T-cell (primary cell): ENCODE measurements at regions not wholly inside any gene's neighbourhood (a gene's known extent, or its start where the extent isn't known, plus 50 kb on each side); places are given as distances from the start of the nearest gene placed in this dataset.

Experiments
- ATAC-seq, 4 experiments: fragments of 200-7000 bp in 3 of 4; fragments of 150-1000 bp in 1 of 4; cut with Tn5 transposase; replicated peaks in 1 of 4; 1 replicate in 3 of 4; 2 replicates in 1 of 4; pipeline ENCODE4 v1.10.0; 2021; ENCODE audit warnings: moderate library complexity in 3 of 4, mild to moderate bottlenecking in 2 of 4, moderate number of reproducible peaks in 1 of 4
- CTCF ChIA-PET, 2 donors: fragments of 300-600 bp; sonication (Branson Sonifier 250); formaldehyde crosslinking; loops; one replicate each; lab custom pipeline; 2022; ENCODE audit warnings: antibody characterized with exemption in 2 of 2; lab: Charles Lee
- POLR2A ChIA-PET, 2 donors: fragments of 300-600 bp; sonication (Branson Sonifier 250); formaldehyde crosslinking; loops; one replicate each; lab custom pipeline; 2022; ENCODE audit warnings: antibody characterized with exemption in 2 of 2; lab: Charles Lee
- DNase-seq, 35 experiments: peaks; one replicate each; pipeline versions ENCODE4 v3.0.0 to v3.0.0-alpha.2; 2013 to 2023
- H3K27ac ChIP-seq: one replicate; pipeline ENCODE4 v1.5.1; 2013; ENCODE audit warnings: low read length
- H3K27me3 ChIP-seq, 2 experiments: replicated peaks in 1 of 2; 1 replicate in 1 of 2; 2 replicates in 1 of 2; pipeline versions ENCODE4 v1.6.1 to v1.7.0; 2013; ENCODE audit warnings: low read length in 1 of 2, mixed read lengths in 1 of 2; ENCODE audit not compliant: control insufficient read depth in 2 of 2, insufficient read depth in 2 of 2; ENCODE audit errors: extremely low read depth in 1 of 2
- H3K36me3 ChIP-seq, 2 donors: 1 replicate in 1 of 2; 2 replicates in 1 of 2; pipeline versions ENCODE4 v1.6.1 to v1.7.0; 2013; ENCODE audit warnings: low read length in 1 of 2; ENCODE audit not compliant: control insufficient read depth in 2 of 2, insufficient read depth in 1 of 2; ENCODE audit errors: extremely low read depth in 1 of 2
- H3K4me1 ChIP-seq, 2 experiments: 1 replicate in 1 of 2; 2 replicates in 1 of 2; pipeline versions ENCODE4 v1.6.1 to v1.7.0; 2013; ENCODE audit warnings: low read length in 2 of 2, mixed read lengths in 1 of 2; ENCODE audit not compliant: insufficient read depth in 2 of 2, control insufficient read depth in 1 of 2; ENCODE audit errors: extremely low read depth in 1 of 2
- H3K4me3 ChIP-seq, 2 donors: 1 replicate in 1 of 2; 2 replicates in 1 of 2; pipeline versions ENCODE4 v1.5.1 to v1.7.0; 2013; ENCODE audit warnings: mild to moderate bottlenecking in 2 of 2, low read length in 1 of 2, moderate library complexity in 1 of 2; ENCODE audit not compliant: control insufficient read depth in 1 of 2; ENCODE audit errors: extremely low read depth in 1 of 2
- H3K9me3 ChIP-seq: 2 replicates; pipeline ENCODE4 v1.7.0; 2013
- H3K27ac Mint-ChIP-seq, 2 donors: one replicate each; pipeline ENCODE4 v1.8.0; 2020 to 2021; ENCODE audit warnings: mild to moderate bottlenecking in 2 of 2, mixed read lengths in 2 of 2
- H3K27me3 Mint-ChIP-seq, 2 donors: one replicate each; pipeline ENCODE4 v1.8.0; 2021 to 2022; ENCODE audit warnings: mixed read lengths in 2 of 2
- H3K36me3 Mint-ChIP-seq: one replicate; pipeline ENCODE4 v1.8.0; 2021; ENCODE audit warnings: mixed read lengths
- H3K4me1 Mint-ChIP-seq, 3 donors: one replicate each; pipeline ENCODE4 v1.8.0; 2020 to 2022; ENCODE audit warnings: mixed read lengths in 3 of 3, mild to moderate bottlenecking in 1 of 3
- H3K4me3 Mint-ChIP-seq, 3 donors: one replicate each; pipeline ENCODE4 v1.8.0; 2020 to 2022; ENCODE audit warnings: mild to moderate bottlenecking in 3 of 3, mixed read lengths in 3 of 3, moderate library complexity in 3 of 3
- H3K9me3 Mint-ChIP-seq, 3 donors: one replicate each; pipeline ENCODE4 v1.8.0; 2020 to 2022; ENCODE audit warnings: mixed read lengths in 3 of 3
- WGBS: methylation state at CpG from one replicate; pipeline ENCODE4 v1.1.5; 2013; ENCODE audit warnings: missing lambda C conversion rate; ENCODE audit not compliant: insufficient coverage; 5-methylcytosine and 5-hydroxymethylcytosine counted together

DNA sequence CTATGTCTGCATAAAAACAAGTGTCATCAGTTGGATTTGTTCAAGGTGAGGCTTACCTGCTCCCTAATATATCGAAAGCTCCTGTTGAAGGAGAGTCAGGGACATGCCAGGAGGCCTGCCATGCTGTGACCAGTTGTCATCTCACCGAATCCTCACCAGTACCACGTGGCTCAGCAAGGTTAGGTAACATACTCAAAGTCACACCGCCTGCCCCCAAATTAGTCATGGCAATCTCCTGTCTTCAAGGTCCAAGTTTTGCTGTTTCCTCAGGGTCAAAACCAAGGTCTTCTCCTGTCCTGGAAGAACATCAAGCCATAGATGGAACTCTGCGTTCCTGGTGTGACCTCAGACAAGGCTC lies 67.8 kb downstream of the IGLL1 start:
- Histone ChIP-seq H3K27me3 (peaks cover 0 to 21% of the 10 kb centered on the region in 2 experiments), H3K4me3 (no peak overlapping the region), H3K9me3 (no peaks in the 10 kb centered on the region), H3K27ac (no peak overlapping the region), H3K36me3 (no peaks in the 10 kb centered on the region), H3K4me1 (no peaks in the 10 kb centered on the region)
- DNase-seq (no peak), ATAC-seq (no peak)
- Mint-ChIP-seq H3K4me1 (no peaks in the 10 kb centered on the region), H3K27me3 (peaks cover under 1% of the 10 kb centered on the region in 2 donors), H3K27ac (no peak overlapping the region), H3K36me3 (no peaks in the 10 kb centered on the region), H3K9me3 (no peaks in the 10 kb centered on the region), H3K4me3 (no peak overlapping the region)
- WGBS, result 82% methylated on average over 5 of the region's 5 CpGs
- CTCF ChIA-PET, result no interaction called here
- POLR2A ChIA-PET, result interaction anchor here in 1 of 2 donors (0.5 kb wide), 1 partner anchor 314 kb away, joined by 3 read pairs; no protein-coding TSS in a partner anchor

DNA sequence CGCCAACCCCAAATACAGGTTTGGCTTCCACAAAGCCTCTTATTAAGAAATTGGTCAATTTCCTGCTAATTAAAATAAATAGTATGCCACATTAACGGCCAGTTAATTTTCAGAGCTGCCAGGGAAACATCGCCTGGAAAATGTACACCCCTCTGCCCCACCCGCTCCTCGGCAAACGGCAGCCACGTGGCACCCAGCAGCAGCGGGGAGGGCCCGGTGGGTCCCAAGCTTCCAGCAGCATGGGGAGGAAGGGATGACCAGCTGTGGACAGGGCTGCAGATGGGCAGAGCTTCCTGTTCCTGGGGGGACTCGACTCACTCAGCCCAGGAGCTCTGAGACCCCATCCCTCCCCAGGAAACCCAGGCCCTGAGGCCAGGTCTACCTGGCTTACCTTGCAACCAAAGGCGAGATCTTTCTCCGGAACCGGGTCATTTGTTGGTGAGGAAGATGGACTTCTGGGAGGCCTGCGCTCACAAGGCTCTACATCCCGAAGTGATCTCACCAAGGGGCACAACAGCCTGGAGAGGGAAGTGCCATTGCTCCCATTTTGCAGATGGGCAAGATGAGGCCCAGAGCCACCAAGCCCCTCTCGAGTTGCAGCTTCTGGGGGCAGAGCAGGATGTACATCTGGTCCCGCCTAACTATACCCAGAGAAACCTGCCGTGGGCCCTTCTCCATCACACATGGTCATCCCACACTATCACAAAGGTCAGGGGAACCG lies 68.3 kb downstream of the IGLL1 start:
- Histone ChIP-seq H3K27me3 (peaks cover 0 to 25% of the 10 kb centered on the region in 2 experiments), H3K4me1 (no peaks in the 10 kb centered on the region), H3K36me3 (no peaks in the 10 kb centered on the region), H3K27ac (no peak overlapping the region), H3K9me3 (no peaks in the 10 kb centered on the region), H3K4me3 (no peak overlapping the region)
- ATAC-seq (no peak), DNase-seq (no peak)
- Mint-ChIP-seq H3K27me3 (peaks cover 0 to 4% of the 10 kb centered on the region in 2 donors), H3K9me3 (no peaks in the 10 kb centered on the region), H3K4me1 (no peaks in the 10 kb centered on the region), H3K4me3 (no peak overlapping the region), H3K27ac (no peak overlapping the region), H3K36me3 (no peaks in the 10 kb centered on the region)
- POLR2A ChIA-PET, result interaction anchor here in 1 of 2 donors (0.5 kb wide), 1 partner anchor 313 kb away, joined by 3 read pairs; no protein-coding TSS in a partner anchor
- 66% methylated on average over 6 of the region's 19 CpGs for WGBS
- CTCF ChIA-PET, result no interaction called here

DNA sequence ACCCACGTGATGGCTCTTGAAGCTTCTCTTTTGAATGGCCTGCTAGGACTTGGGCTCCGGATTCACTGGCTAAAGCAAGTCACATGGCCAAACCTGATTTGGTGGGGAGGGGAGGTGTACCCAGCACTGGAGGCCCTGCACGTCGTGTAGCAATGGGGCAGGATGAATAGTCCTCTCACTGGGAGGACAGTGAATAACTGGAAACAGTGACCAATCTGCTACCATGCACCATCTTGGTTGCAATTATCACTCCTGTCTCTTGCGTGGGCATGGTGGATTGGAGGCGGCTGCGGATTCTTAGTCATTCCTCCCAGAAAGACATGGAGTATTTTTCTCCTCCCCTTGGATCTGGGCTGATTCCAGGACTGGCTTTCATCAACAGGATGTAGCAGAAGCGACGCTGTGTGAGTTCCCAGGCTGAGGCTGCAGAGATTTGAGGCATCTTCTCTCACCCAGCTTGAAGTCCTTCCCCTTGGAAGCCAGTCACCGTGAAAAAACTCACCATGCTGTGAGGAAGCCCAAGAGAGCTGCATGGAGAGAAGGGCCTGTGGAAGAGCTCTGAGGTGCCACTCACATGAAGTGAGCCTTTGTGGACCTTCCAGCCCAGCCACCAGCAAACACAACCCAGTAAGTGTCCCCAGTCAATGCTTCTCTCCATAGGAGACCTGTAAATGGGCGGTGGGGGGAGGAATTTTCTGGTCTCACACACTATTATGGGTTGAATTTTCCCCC lies 70.4 kb downstream of the IGLL1 start:
- H3K4me1 Mint-ChIP-seq, result no peaks in the 10 kb centered on the region

DNA sequence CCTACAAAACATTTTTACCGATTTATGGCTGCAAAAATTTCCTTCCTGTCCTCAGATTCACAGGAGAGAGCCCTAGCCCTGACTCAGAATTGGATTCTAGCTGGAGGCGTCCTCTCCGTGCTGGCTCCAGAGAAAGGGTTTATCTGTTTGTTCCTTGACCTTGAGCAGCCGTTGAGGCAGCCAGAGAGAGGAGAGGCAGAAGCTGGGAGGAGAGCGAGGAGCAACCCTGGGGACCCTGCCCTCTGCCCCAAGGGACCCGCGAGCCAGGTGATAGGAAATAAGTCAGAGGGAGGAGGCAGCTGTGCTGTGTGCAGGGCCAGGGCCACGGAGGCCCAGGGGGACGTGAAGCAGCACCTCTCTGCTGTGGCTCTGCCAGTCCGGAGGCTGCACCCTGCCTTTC lies 75.6 kb downstream of the IGLL1 start:
- DNase-seq (no peak), ATAC-seq (no peak)
- peaks cover 0 to 28% of the 10 kb centered on the region in 2 experiments for H3K27me3 ChIP-seq
- no peaks in the 10 kb centered on the region for H3K36me3 Mint-ChIP-seq
- H3K4me3 Mint-ChIP-seq, result no peak overlapping the region
- ChIA-PET POLR2A (no interaction called here), CTCF (no interaction called here)
- H3K9me3 Mint-ChIP-seq, result no peaks in the 10 kb centered on the region
- no peaks in the 10 kb centered on the region for H3K4me1 Mint-ChIP-seq
- H3K27ac ChIP-seq, result no peak overlapping the region
- H3K9me3 ChIP-seq, result no peaks in the 10 kb centered on the region
- no peaks in the 10 kb centered on the region for H3K4me1 ChIP-seq
- WGBS, result 59% methylated on average over 10 of the region's 10 CpGs
- no peaks in the 10 kb centered on the region for H3K36me3 ChIP-seq
- H3K27me3 Mint-ChIP-seq, result peaks cover 0 to 9% of the 10 kb centered on the region in 2 donors
- H3K27ac Mint-ChIP-seq, result no peak overlapping the region
- no peak overlapping the region for H3K4me3 ChIP-seq

More for the DNA sequence above, 70.4 kb downstream of the IGLL1 start:
- no peak overlapping the region for H3K27ac ChIP-seq
- peaks cover 0 to 23% of the 10 kb centered on the region in 2 experiments for H3K27me3 ChIP-seq
- Mint-ChIP-seq H3K27me3 (peaks cover 0 to 4% of the 10 kb centered on the region in 2 donors), H3K4me3 (no peak overlapping the region), H3K36me3 (no peaks in the 10 kb centered on the region), H3K9me3 (no peaks in the 10 kb centered on the region), H3K27ac (no peak overlapping the region)
- DNase-seq (no peak), ATAC-seq (no peak)
- no peaks in the 10 kb centered on the region for H3K4me1 ChIP-seq
- POLR2A ChIA-PET, result no interaction called here
- WGBS, result 87% methylated on average over 5 of the region's 11 CpGs
- no peaks in the 10 kb centered on the region for H3K9me3 ChIP-seq
- CTCF ChIA-PET, result interaction anchor here in 1 of 2 donors (0.6 kb wide), 1 partner anchor 1066 kb away, joined by 3 read pairs; no protein-coding TSS in a partner anchor
- no peak overlapping the region for H3K4me3 ChIP-seq
- H3K36me3 ChIP-seq, result no peaks in the 10 kb centered on the region

DNA sequence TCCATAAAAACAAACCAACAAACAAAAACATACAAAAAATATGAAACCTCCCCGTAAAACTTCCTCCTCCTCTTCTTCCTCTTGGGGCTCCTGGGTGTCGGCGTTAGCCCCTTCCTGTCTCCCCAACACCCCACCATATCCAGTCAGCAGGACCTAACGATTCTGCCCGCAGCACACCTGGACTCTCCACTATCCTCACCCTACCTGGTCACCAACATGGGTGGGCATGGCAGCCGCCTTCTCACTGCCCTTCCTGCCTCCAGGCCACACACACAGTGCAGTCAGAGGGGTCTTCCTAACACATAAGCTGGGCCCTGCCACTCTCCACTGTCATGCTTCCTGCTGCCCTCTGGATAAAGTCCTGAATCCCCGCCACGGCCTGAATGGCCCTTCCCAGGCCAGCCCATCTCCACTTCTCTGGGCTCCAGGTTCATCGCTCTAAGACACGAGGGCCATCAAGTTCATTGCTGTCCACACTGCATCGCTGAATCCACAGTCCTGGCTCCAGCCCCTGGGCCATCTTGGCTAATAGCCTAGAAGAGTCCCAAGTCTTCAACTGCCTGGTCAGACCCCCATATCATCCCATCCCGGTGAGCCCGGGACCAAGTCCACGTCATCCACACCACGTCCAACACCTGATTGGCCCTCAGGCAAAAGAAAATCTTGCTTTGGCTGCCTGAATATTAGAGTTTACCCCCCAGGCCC lies 76.2 kb downstream of the IGLL1 start:
- 77% methylated on average over 15 of the region's 15 CpGs for WGBS
- Histone ChIP-seq H3K27ac (no peak overlapping the region), H3K36me3 (no peaks in the 10 kb centered on the region), H3K4me3 (no peak overlapping the region), H3K9me3 (no peaks in the 10 kb centered on the region), H3K4me1 (no peaks in the 10 kb centered on the region), H3K27me3 (peaks cover 0 to 31% of the 10 kb centered on the region in 2 experiments)
- Mint-ChIP-seq H3K27me3 (peaks cover 0 to 9% of the 10 kb centered on the region in 2 donors), H3K27ac (no peak overlapping the region), H3K4me1 (no peaks in the 10 kb centered on the region), H3K9me3 (no peaks in the 10 kb centered on the region), H3K36me3 (no peaks in the 10 kb centered on the region), H3K4me3 (no peak overlapping the region)
- ChIA-PET POLR2A (no interaction called here), CTCF (no interaction called here)
- DNase-seq (no peak), ATAC-seq (no peak)

DNA sequence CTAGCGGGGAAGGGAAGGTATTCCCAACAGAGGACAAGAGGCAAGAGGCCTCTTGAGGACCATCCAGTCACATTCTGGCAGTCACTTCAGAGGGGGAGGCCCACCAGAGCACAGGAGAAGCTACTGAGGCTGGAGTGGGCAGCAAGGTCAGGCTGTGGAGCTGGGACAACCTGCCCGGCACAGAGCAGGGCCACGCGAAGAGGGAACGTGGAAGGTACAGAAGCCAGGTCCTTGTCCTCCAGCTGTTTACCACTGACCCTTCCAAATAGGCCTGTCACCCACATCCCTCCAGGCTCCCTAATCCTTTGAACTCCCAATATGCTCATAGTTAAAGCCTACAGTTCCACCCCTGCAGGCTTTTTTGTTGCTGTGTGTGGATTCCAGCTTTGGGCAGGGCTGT lies 76.9 kb downstream of the IGLL1 start:
- 91% methylated on average over 5 of the region's 5 CpGs for WGBS
- H3K36me3 Mint-ChIP-seq, result no peaks in the 10 kb centered on the region
- ChIA-PET POLR2A (no interaction called here), CTCF (no interaction called here)
- Histone ChIP-seq H3K36me3 (no peaks in the 10 kb centered on the region), H3K9me3 (no peaks in the 10 kb centered on the region), H3K4me1 (no peaks in the 10 kb centered on the region), H3K27me3 (peaks cover 0 to 30% of the 10 kb centered on the region in 2 experiments), H3K4me3 (no peak overlapping the region), H3K27ac (no peak overlapping the region)
- H3K9me3 Mint-ChIP-seq, result no peaks in the 10 kb centered on the region
- no peak for ATAC-seq
- H3K4me1 Mint-ChIP-seq, result no peaks in the 10 kb centered on the region
- H3K27ac Mint-ChIP-seq, result no peak overlapping the region
- DNase-seq, result no peak
- no peak overlapping the region for H3K4me3 Mint-ChIP-seq
- peaks cover 0 to 9% of the 10 kb centered on the region in 2 donors for H3K27me3 Mint-ChIP-seq
